ENCODE measurements at regions not wholly inside any gene's neighbourhood (a gene's known extent, or its start where the extent isn't known, plus 50 kb on each side); places are given as distances from the start of the nearest gene placed in this dataset.

DNA sequence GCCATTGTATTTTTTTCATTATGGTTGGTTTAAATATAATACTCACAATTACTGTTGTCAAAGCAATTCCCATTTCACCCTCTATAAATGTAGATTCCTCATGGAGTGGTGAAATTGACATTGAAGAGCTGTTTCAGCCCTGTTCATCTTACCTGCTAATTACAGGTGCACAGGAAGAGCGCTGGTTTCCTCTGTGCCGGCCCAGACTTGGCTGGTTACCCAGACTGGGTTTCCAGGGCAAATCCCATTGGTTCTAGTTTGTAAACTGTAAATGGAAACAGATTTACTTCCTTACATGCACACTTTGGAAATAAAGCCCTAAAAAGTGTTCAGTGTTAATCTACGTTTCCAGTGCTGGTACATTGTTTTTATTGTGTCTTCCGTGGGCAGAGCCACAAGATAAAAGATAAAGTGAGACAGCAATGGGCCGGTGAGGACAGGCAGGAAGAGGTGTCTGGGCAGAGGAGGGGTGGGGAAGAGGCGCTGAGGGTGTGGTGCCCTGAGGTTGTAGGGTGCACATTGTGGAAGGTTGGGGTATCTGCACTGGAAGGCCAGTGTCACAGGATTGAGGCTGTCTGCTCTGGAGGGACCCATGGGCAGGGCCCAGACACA, 71.6 kb upstream of the ZPBP start:
- no peak overlapping the region for H2AK9ac ChIP-seq (replicated peaks; ENCODE audit: low read depth, low read length, poor library complexity)
- no peak overlapping the region for H2AFZ ChIP-seq (replicated peaks; ENCODE audit: low read length, poor library complexity)
- no peak overlapping the region for H2AK5ac ChIP-seq (ENCODE audit: low read depth, low read length)
- no peak overlapping the region for H2BK15ac ChIP-seq (ENCODE audit: low read depth, low read length)
- no peak overlapping the region for H4K5ac ChIP-seq (ENCODE audit: low read depth, low read length)
- H3K56ac ChIP-seq (ENCODE audit: extremely low read depth, insufficient read depth, low read length): no peak overlapping the region
- no peak overlapping the region for H3K18ac ChIP-seq (ENCODE audit: low read depth, low read length)
- ChIA-PET CTCF (no interaction called here), POLR2A (ENCODE audit: unreplicated experiment) (no interaction called here)
- no peaks in the 10 kb centered on the region; the same call in 1 of the 2 replicates for H3K9me3 ChIP-seq (ENCODE audit: control insufficient read depth, insufficient read depth, low read length)
- H3K4me1 ChIP-seq (ENCODE audit: control insufficient read depth, insufficient read depth, low read length): no peaks in the 10 kb centered on the region
- no peak overlapping the region for H2BK20ac ChIP-seq (ENCODE audit: low read depth, low read length)
- H3K36me3 ChIP-seq (ENCODE audit: control insufficient read depth, insufficient read depth, low read length): no peaks in the 10 kb centered on the region
- DNase-seq (no peak), ATAC-seq (ENCODE audit: low read depth) (no peak)
- no peak overlapping the region for H3K14ac ChIP-seq (replicated peaks; ENCODE audit: low read depth, low read length)
- no peaks in the 10 kb centered on the region for H3K79me1 ChIP-seq (ENCODE audit: low read depth in 1 of 2, low read length in 2 of 2)
- BruUV-seq (replicated peaks): no TSS peak
- H2BK120ac ChIP-seq (ENCODE audit: low read depth, low read length): no peak overlapping the region
- no peak overlapping the region for H3K4me2 ChIP-seq (ENCODE audit: low read depth, low read length)
- H3K23ac ChIP-seq (ENCODE audit: low read depth, low read length): no peak overlapping the region
- H3K4me3 ChIP-seq (ENCODE audit: insufficient read depth, low read depth, low read length): no peak overlapping the region
- no peaks in the 10 kb centered on the region for H3K9me1 ChIP-seq (ENCODE audit: insufficient read depth, low read length)
- TF ChIP-seq BHLHE40 (IDR thresholded peaks at IDR 0.05; ENCODE audit: low read depth, low read length): no peak
- TF ChIP-seq, protein P1, sequence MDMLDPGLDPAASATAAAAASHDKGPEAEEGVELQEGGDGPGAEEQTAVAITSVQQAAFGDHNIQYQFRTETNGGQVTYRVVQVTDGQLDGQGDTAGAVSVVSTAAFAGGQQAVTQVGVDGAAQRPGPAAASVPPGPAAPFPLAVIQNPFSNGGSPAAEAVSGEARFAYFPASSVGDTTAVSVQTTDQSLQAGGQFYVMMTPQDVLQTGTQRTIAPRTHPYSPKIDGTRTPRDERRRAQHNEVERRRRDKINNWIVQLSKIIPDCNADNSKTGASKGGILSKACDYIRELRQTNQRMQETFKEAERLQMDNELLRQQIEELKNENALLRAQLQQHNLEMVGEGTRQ (IDR thresholded peaks at IDR 0.05; ENCODE audit: low read depth, low read length): no peak
- TF ChIP-seq RAD21 (IDR thresholded peaks at IDR 0.05; ENCODE audit: low read length): no peak
- no peak for TF ChIP-seq MAZ (IDR thresholded peaks at IDR 0.05; ENCODE audit: borderline replicate concordance, low read depth, low read length)
- no peak for TF ChIP-seq CHD1 (IDR thresholded peaks at IDR 0.05; ENCODE audit: low read depth, low read length)
- TF ChIP-seq RCOR1 (IDR thresholded peaks at IDR 0.05; ENCODE audit: insufficient replicate concordance, low read length): no peak
- no peak for TF ChIP-seq FOS (IDR thresholded peaks at IDR 0.05; ENCODE audit: low read depth, low read length)
- no peak for TF ChIP-seq RFX5 (IDR thresholded peaks at IDR 0.05; ENCODE audit: low read depth, low read length)
- no peak for TF ChIP-seq POLR2A (IDR thresholded peaks at IDR 0.05; ENCODE audit: low read depth, low read length)
- TF ChIP-seq MXI1 (IDR thresholded peaks at IDR 0.05; ENCODE audit: borderline replicate concordance, low read depth, low read length): no peak
- TF ChIP-seq NFE2L2 (IDR thresholded peaks at IDR 0.05; ENCODE audit: low read depth, low read length): no peak
- no peak for TF ChIP-seq CEBPB (IDR thresholded peaks at IDR 0.05; ENCODE audit: low read depth, low read length)
- TF ChIP-seq CTCF (conservative IDR thresholded peaks at IDR 0.05; ENCODE audit: low read depth, low read length): no peak
- no peak for TF ChIP-seq ELK1 (IDR thresholded peaks at IDR 0.05; ENCODE audit: borderline replicate concordance, low read depth, low read length)
- no peak for TF ChIP-seq SMC3 (IDR thresholded peaks at IDR 0.05; ENCODE audit: low read depth, low read length)
- TF ChIP-seq MAFK (IDR thresholded peaks at IDR 0.05; ENCODE audit: low read depth, low read length): no peak
- dilution Hi-C loops (cut with HindIII; ENCODE audit: low sequenced_read_pairs, unreplicated experiment) (no loop called here), intact Hi-C loops (cut with micrococcal nuclease) (no loop called here), in situ Hi-C loops (cut with MboI; ENCODE audit: low sequenced_read_pairs) (no loop called here)
- H2BK5ac ChIP-seq (ENCODE audit: low read depth, low read length, poor library complexity, severe bottlenecking): no peak overlapping the region
- no CpG with 5 or more reads among the region's 6 CpGs for WGBS, 2 experiments (ENCODE audit: extremely low coverage in 2 of 2, insufficient read length in 1 of 2)
- no peak overlapping the region for H3K27ac ChIP-seq (ENCODE audit: insufficient read depth, low read length)
- H3K27me3 ChIP-seq (ENCODE audit: control insufficient read depth, insufficient read depth, low read length): no peaks in the 10 kb centered on the region
- no peak overlapping the region for H4K8ac ChIP-seq (ENCODE audit: low read depth in 2 of 2, low read length in 2 of 2)
- H4K20me1 ChIP-seq (ENCODE audit: insufficient read depth, low read length): no peaks in the 10 kb centered on the region
- no peak overlapping the region for H3K9ac ChIP-seq (ENCODE audit: low read depth, low read length)
- no peak overlapping the region for H3K4ac ChIP-seq (ENCODE audit: low read depth, low read length)
- H4K91ac ChIP-seq (ENCODE audit: insufficient read depth, low read depth, low read length): no peak overlapping the region
